ENCODE measurements at regions not wholly inside any gene's neighbourhood (a gene's known extent, or its start where the extent isn't known, plus 50 kb on each side); places are given as distances from the start of the nearest gene placed in this dataset.

GRCh38 chr6:164208371-164208770 lies 793.9 kb downstream of the QKI start:
- Histone ChIP-seq H3K27me3 (ENCODE audit: control insufficient read depth, extremely low read depth, insufficient read depth, low read length) (no peaks in the 10 kb centered on the region), H3K9ac (ENCODE audit: control insufficient read depth, extremely low read depth, insufficient read depth, low read length) (no peak overlapping the region), H3K9me1 (ENCODE audit: control insufficient read depth, extremely low read depth, insufficient read depth, low read length) (no peaks in the 10 kb centered on the region), H3K9me3 (ENCODE audit: control insufficient read depth, low read depth, low read length) (no peaks in the 10 kb centered on the region), H4K20me1 (ENCODE audit: control insufficient read depth, extremely low read depth, insufficient read depth, low read length) (no peaks in the 10 kb centered on the region), H3K27ac (ENCODE audit: control insufficient read depth, insufficient read depth, low read length) (no peak overlapping the region), H3K79me2 (ENCODE audit: control insufficient read depth, insufficient read depth, low read length) (no peaks in the 10 kb centered on the region), H3K36me3 (ENCODE audit: control insufficient read depth in 2 of 2, extremely low read depth in 1 of 2, insufficient read depth in 2 of 2, low read length in 2 of 2) (no peaks in the 10 kb centered on the region), H3K4me2 (ENCODE audit: control insufficient read depth, extremely low read depth, insufficient read depth, low read depth, low read length) (no peak overlapping the region), H3K4me1 (ENCODE audit: control insufficient read depth, extremely low read depth, insufficient read depth, low read length) (no peaks in the 10 kb centered on the region), H3K4me3 (ENCODE audit: control insufficient read depth in 2 of 3, extremely low read depth in 1 of 3, insufficient read depth in 2 of 3, low read depth in 1 of 3, low read length in 3 of 3) (no peak overlapping the region), H2AFZ (ENCODE audit: control insufficient read depth, low read length) (no peak overlapping the region)
- no peak for FAIRE-seq
- dilution Hi-C loops (cut with MboI; ENCODE audit: extremely low pct_ligation_motif_present, low sequenced_read_pairs): no loop called here
- DNase-seq (ENCODE audit: low read depth, low spot score): no peak
- no peak for TF ChIP-seq CTCF (optimal IDR thresholded peaks at IDR 0.05 in 1 of 3, IDR thresholded peaks at IDR 0.05 in 1 of 3, conservative IDR thresholded peaks at IDR 0.05 in 1 of 3; ENCODE audit: extremely low read depth in 1 of 3, insufficient read depth in 2 of 3, low read length in 3 of 3)
- no peak for TF ChIP-seq EZH2 (IDR thresholded peaks at IDR 0.05; ENCODE audit: low read length)

DNA sequence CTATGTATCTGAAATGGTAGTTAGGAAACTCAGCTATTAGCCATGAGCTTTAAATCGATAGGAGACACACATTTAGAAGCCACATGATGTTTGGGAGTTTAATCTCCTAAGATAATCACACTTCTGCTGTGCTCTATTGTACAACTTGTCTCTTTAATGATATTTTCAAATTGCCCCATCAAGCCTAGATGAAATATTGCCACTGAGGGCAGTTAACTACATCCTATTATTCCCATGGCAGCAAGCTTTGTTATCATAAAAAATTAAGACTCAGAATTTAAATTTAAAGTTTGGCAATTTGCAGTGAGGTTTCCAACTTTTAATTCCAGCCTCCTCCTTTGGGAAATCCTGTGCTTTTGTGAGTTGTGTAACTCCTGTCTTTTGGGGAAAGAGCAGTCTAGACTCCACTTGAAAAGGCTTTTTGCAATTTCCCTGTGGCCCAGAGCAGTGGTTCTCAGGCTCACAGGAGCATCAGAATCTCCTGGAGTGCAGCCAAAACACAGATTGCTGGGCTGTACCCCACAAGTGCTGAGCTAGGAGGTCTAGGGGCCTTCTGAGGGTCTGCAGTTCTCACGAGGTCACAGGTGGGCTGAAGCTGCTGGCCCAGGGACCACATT lies 792.4 kb downstream of the QKI start:
- Histone ChIP-seq H3K9me1 (ENCODE audit: control insufficient read depth, extremely low read depth, insufficient read depth, low read length) (no peaks in the 10 kb centered on the region), H3K9ac (ENCODE audit: control insufficient read depth, extremely low read depth, insufficient read depth, low read length) (no peak overlapping the region), H3K27ac (ENCODE audit: control insufficient read depth, insufficient read depth, low read length) (no peak overlapping the region), H3K36me3 (ENCODE audit: control insufficient read depth in 2 of 2, extremely low read depth in 1 of 2, insufficient read depth in 2 of 2, low read length in 2 of 2) (no peaks in the 10 kb centered on the region), H3K4me1 (ENCODE audit: control insufficient read depth, extremely low read depth, insufficient read depth, low read length) (no peaks in the 10 kb centered on the region), H3K4me2 (ENCODE audit: control insufficient read depth, extremely low read depth, insufficient read depth, low read depth, low read length) (no peak overlapping the region), H2AFZ (ENCODE audit: control insufficient read depth, low read length) (no peak overlapping the region), H3K27me3 (ENCODE audit: control insufficient read depth, extremely low read depth, insufficient read depth, low read length) (no peaks in the 10 kb centered on the region), H4K20me1 (ENCODE audit: control insufficient read depth, extremely low read depth, insufficient read depth, low read length) (no peaks in the 10 kb centered on the region), H3K79me2 (ENCODE audit: control insufficient read depth, insufficient read depth, low read length) (no peaks in the 10 kb centered on the region), H3K9me3 (ENCODE audit: control insufficient read depth, low read depth, low read length) (no peaks in the 10 kb centered on the region), H3K4me3 (ENCODE audit: control insufficient read depth in 2 of 3, extremely low read depth in 1 of 3, insufficient read depth in 2 of 3, low read depth in 1 of 3, low read length in 3 of 3) (no peak overlapping the region)
- FAIRE-seq: no peak
- no peak for DNase-seq (ENCODE audit: low read depth, low spot score)
- dilution Hi-C loops (cut with MboI; ENCODE audit: extremely low pct_ligation_motif_present, low sequenced_read_pairs): no loop called here
- TF ChIP-seq CTCF (optimal IDR thresholded peaks at IDR 0.05 in 1 of 3, IDR thresholded peaks at IDR 0.05 in 1 of 3, conservative IDR thresholded peaks at IDR 0.05 in 1 of 3; ENCODE audit: extremely low read depth in 1 of 3, insufficient read depth in 2 of 3, low read length in 3 of 3) (no peak), EZH2 (IDR thresholded peaks at IDR 0.05; ENCODE audit: low read length) (no peak)

All from keratinocyte (primary cell).